Activated naive CD8-positive, alpha-beta T cell treated with anti-CD3 and anti-CD28 coated beads for 36 hours (primary cell): ENCODE measurements at regions not wholly inside any gene's neighbourhood (a gene's known extent, or its start where the extent isn't known, plus 50 kb on each side); places are given as distances from the start of the nearest gene placed in this dataset.
"Not testable (repeated sequence)": the region's sequence is repeated elsewhere in the genome, so short reads cannot be mapped to it uniquely, and the experiment has no call there.

Source experiments
- DNase-seq: peaks from one replicate; pipeline ENCODE4 v3.0.0; 2021
- H3K27ac Mint-ChIP-seq: one replicate; pipeline ENCODE4 v1.8.0; 2022; ENCODE audit warnings: mild to moderate bottlenecking, moderate library complexity, mixed read lengths
- H3K27me3 Mint-ChIP-seq: one replicate; pipeline ENCODE4 v1.8.0; 2022; ENCODE audit warnings: mild to moderate bottlenecking, mixed read lengths
- H3K36me3 Mint-ChIP-seq: one replicate; pipeline ENCODE4 v1.8.0; 2021; ENCODE audit warnings: mild to moderate bottlenecking, mixed read lengths
- H3K4me1 Mint-ChIP-seq: one replicate; pipeline ENCODE4 v1.8.0; 2021; ENCODE audit warnings: mixed read lengths
- H3K4me3 Mint-ChIP-seq: one replicate; pipeline ENCODE4 v1.8.0; 2022; ENCODE audit warnings: mild to moderate bottlenecking, moderate library complexity, mixed read lengths
- H3K9me3 Mint-ChIP-seq: one replicate; pipeline ENCODE4 v1.8.0; 2022; ENCODE audit warnings: mixed read lengths

DNA sequence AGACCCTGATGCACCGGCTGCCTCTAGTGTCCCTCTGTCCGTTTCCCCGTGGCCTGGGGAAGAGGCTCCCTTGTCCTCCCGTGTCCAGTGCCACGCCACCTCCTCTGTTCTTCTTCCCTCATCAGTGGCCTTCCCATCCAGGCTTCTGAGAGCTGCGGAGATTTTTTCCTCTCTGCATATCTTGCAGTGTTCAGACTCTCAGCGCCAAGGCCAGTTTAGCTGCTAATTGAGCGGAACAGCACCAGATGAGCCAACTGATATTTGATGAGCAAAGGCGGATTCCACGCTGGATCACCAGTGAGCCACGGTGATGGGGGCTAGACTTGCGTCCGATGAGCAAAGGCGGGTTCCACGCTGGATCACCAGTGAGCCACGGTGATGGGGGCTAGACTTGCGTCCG lies 257.6 kb downstream of the FOXL1 start:
- Mint-ChIP-seq H3K9me3 (no peaks in the 10 kb centered on the region), H3K4me1 (no peaks in the 10 kb centered on the region), H3K4me3 (no peak overlapping the region), H3K27me3 (peaks cover 4% of the 10 kb centered on the region), H3K36me3 (no peaks in the 10 kb centered on the region), H3K27ac (no peak overlapping the region)
- no peak for DNase-seq

DNA sequence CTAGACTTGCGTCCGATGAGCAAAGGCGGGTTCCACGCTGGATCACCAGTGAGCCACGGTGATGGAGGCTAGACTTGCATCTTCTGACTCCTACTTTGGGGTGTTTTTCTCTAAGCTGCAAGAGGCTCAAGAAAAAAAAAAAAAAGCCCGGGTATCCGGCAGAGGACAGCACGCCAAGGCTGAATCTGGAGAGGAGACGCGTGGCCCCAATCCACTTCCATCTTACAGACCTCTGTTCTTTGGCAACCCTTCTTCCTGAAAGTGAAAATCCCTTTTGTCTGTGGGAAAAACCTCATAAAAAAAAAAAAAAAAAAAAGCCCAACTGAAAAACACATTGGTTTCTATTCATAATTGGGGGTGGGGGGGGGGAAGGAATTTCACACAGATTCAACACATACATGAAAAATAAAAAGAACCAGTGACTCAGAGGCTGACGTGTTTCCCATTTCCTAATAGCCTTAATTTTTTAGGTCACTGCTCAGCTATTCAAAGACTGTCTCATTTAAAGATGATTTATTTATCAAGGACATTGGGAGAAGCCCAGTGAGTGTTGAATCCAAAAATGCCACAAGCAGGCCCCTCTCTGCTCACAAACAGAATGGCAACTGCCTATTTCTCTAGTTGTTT lies 258.3 kb downstream of the FOXL1 start:
- no peaks in the 10 kb centered on the region for H3K4me1 Mint-ChIP-seq
- peaks cover 4% of the 10 kb centered on the region for H3K27me3 Mint-ChIP-seq
- no peak overlapping the region for H3K27ac Mint-ChIP-seq
- no peaks in the 10 kb centered on the region for H3K9me3 Mint-ChIP-seq
- H3K4me3 Mint-ChIP-seq, result no peak overlapping the region
- no peak for DNase-seq
- no peaks in the 10 kb centered on the region for H3K36me3 Mint-ChIP-seq

DNA sequence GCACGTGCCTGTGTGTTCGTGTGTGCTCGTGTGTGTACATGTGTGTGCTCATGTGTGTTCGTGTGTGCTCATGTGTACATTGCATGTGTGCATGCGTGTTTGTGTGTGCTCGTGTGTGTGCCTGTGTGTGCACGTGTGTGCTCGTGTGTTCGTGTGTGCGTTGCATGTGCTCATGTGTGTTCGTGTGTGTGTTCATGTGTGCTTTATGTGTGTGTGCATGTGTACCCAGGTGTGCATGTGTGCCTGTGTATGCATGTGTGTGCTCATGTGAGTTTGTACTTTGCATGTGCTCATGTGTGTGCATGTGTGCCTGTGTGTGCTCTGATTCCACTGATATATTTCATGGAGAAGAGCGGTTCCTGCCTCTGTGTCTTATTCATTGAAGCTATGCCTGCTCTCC lies 265.5 kb downstream of the FOXL1 start:
- no peaks in the 10 kb centered on the region for H3K27me3 Mint-ChIP-seq
- H3K36me3 Mint-ChIP-seq, result no peaks in the 10 kb centered on the region
- no peaks in the 10 kb centered on the region for H3K9me3 Mint-ChIP-seq
- H3K4me1 Mint-ChIP-seq, result no peaks in the 10 kb centered on the region
- no peak overlapping the region for H3K4me3 Mint-ChIP-seq
- H3K27ac Mint-ChIP-seq, result no peak overlapping the region
- DNase-seq, result no peak

DNA sequence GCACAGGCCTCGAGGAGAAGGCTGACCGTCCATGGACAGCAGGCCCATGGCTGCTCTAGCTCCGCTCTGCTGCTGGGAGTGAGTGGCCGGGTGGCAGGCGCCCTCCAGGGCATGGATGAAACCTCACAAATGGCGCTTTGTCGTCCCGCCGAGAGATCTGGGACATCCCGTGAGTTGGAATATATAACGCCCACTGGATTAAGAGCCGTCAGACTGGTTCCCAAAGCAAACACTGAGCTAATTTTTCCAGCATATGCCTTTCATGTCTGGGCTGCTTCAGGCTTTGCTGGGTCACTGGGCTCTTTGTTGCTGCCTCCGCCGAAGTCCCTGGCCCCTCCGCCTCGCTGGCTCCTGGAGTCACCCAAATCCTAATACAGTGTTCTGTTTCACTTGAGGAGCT lies 266.3 kb downstream of the FOXL1 start:
- no peaks in the 10 kb centered on the region for H3K9me3 Mint-ChIP-seq
- H3K4me3 Mint-ChIP-seq, result no peak overlapping the region
- no peaks in the 10 kb centered on the region for H3K4me1 Mint-ChIP-seq

DNA sequence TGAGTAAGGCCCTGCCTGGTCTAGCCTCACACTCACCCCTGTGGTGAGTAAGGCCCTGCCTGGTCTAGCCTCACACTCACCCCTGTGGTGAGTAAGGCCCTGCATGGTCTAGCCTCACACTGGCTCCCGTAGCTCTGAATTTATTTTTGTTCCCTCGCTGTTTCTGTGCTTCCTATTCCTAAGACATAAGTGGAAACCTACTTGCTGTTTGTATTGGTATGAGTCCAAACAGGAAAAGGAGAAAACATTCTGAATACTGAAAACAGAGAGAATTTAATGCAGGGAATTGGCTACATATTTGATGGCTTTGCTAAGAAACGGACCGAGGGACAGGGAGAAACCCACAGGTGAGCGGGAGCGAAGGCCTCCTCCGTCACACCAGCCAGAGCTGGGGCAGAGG lies 267.8 kb downstream of the FOXL1 start:
- no peaks in the 10 kb centered on the region for H3K27me3 Mint-ChIP-seq
- no peaks in the 10 kb centered on the region for H3K36me3 Mint-ChIP-seq
- no peaks in the 10 kb centered on the region for H3K9me3 Mint-ChIP-seq
- no peak for DNase-seq
- no peaks in the 10 kb centered on the region for H3K4me1 Mint-ChIP-seq
- H3K4me3 Mint-ChIP-seq, result no peak overlapping the region
- no peak overlapping the region for H3K27ac Mint-ChIP-seq

More for the DNA sequence above, 266.3 kb downstream of the FOXL1 start:
- Mint-ChIP-seq H3K27ac (no peak overlapping the region), H3K27me3 (no peaks in the 10 kb centered on the region), H3K36me3 (no peaks in the 10 kb centered on the region)
- no peak for DNase-seq

DNA sequence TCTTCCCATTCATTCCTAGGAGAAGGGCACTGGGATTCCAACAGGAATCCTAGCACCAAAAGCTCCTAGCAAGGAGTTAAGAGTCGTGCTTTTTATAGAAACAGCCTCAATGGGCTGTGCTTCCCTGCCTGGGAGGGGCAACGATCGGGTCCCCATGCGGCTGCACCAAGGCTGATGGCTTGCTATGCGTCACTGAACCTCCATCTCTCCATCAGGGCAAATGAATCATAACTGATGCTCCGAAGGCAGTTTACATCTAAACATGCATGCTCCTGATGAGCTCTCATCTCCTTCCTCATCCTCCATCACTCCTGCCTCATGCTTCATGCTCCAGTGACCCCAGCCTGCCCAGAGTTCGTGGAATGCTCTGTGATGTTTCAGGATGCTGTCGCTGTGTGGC lies 270.5 kb downstream of the FOXL1 start:
- no peak overlapping the region for H3K4me3 Mint-ChIP-seq
- no peaks in the 10 kb centered on the region for H3K36me3 Mint-ChIP-seq
- no peaks in the 10 kb centered on the region for H3K9me3 Mint-ChIP-seq
- H3K27me3 Mint-ChIP-seq, result no peaks in the 10 kb centered on the region
- no peak overlapping the region for H3K27ac Mint-ChIP-seq
- H3K4me1 Mint-ChIP-seq, result no peaks in the 10 kb centered on the region
- DNase-seq, result no peak

DNA sequence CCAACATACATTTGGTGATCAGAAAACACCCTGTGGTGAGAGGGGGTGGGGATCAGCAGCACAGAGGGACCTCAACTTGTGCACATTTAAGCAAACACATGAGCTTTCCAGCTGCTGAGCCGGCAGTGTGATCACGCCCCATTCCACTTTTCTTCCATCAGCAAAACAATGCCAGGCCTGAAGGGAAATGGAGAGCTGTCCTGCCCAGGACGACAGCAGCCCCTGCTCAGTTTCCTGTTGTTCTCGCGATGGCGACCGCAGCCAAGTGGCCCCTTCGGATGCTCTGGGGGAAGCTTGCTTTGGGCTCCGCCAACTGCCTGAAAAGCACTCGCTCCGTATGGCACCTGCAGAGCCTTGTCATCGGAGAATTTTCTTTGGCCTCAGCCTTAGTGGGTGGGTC lies 272.3 kb downstream of the FOXL1 start:
- no peak for DNase-seq
- Mint-ChIP-seq H3K9me3 (no peaks in the 10 kb centered on the region), H3K27me3 (no peaks in the 10 kb centered on the region), H3K4me1 (no peaks in the 10 kb centered on the region), H3K27ac (no peak overlapping the region), H3K4me3 (no peak overlapping the region), H3K36me3 (no peaks in the 10 kb centered on the region)

DNA sequence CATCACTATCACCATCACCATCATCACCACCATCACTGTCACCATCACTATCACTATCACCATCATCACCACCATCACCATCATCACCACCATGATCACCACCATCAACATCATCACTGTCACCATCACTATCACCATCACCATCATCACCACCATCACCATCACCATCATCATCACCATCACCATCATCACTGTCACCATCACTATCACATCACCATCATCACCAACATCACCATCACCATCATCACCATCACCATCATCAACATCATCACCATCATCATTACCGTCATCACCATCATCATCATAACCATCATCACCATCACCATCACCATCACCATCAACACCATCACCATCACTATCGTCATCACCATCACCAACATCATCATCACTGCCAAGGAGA lies 273.8 kb downstream of the FOXL1 start:
- no peaks in the 10 kb centered on the region for H3K4me1 Mint-ChIP-seq
- DNase-seq, result no peak
- no peaks in the 10 kb centered on the region for H3K9me3 Mint-ChIP-seq
- no peak overlapping the region for H3K4me3 Mint-ChIP-seq
- no peak overlapping the region for H3K27ac Mint-ChIP-seq
- H3K27me3 Mint-ChIP-seq, result no peaks in the 10 kb centered on the region
- H3K36me3 Mint-ChIP-seq, result no peaks in the 10 kb centered on the region

DNA sequence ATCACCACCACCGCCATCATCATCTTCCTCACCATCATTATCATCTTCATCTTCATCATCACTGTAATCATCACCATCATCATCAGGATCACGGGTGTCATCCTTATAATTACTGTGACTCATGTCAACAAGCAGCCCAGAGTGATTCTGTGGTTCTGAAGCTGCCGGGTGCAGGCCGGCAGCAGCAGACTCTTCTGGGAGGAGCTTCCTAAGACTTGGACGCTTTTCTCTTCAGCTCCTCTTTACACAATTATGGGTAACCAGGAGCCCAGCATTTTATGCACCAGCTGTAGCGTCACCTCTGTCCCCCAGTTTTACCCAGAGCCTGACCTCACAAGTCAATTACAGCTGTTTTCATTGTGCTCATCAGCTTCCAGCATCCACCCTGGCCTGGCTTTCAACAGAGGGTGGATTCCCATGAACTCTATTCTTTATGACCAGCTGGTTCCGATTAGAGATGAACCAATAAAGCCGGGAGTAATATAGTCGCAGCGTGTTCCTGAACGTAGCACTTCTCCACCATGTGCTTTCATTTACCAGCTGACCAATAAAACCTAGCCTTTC lies 275.8 kb downstream of the FOXL1 start:
- H3K4me3 Mint-ChIP-seq, result no peak overlapping the region
- H3K4me1 Mint-ChIP-seq, result no peaks in the 10 kb centered on the region
- H3K9me3 Mint-ChIP-seq, result no peaks in the 10 kb centered on the region

DNA sequence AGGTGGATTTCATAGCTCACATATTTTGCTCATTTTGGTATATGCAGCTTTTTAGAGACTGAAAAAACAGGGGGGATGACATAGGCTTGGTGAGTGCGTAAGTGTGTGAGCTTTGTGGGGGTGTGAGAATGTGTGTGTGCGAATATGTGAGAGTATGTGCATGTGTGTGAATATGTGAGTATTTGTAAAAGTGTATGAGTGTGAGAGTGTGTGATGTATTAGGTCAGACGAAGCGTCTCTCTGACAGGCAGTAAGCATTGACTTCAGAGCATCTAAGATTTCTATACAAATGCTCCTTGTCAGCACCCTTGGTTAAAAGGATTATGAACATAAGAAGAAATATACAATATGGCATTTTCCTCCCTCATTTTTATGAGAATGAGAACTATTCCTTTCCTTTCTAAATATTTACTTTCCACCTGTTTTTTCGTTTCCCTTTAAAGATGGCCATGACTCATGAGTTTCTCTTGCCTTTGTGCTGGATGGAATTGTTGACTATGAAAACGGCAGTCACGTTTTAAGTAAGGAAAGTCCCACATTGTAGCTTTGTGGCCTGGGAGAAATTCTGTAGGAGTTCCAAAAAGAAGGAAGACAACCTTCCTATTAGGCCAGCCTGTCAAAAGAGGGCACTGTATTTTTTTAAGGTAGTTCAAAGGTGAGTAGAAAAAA lies 276.4 kb downstream of the FOXL1 start:
- no peak overlapping the region for H3K4me3 Mint-ChIP-seq
- no peak overlapping the region for H3K27ac Mint-ChIP-seq
- no peaks in the 10 kb centered on the region for H3K9me3 Mint-ChIP-seq
- H3K36me3 Mint-ChIP-seq, result no peaks in the 10 kb centered on the region
- no peaks in the 10 kb centered on the region for H3K27me3 Mint-ChIP-seq
- no peak for DNase-seq
- H3K4me1 Mint-ChIP-seq, result no peaks in the 10 kb centered on the region

More for the DNA sequence above, 275.8 kb downstream of the FOXL1 start:
- Mint-ChIP-seq H3K27ac (no peak overlapping the region), H3K36me3 (no peaks in the 10 kb centered on the region), H3K27me3 (no peaks in the 10 kb centered on the region)
- DNase-seq, result no peak

DNA sequence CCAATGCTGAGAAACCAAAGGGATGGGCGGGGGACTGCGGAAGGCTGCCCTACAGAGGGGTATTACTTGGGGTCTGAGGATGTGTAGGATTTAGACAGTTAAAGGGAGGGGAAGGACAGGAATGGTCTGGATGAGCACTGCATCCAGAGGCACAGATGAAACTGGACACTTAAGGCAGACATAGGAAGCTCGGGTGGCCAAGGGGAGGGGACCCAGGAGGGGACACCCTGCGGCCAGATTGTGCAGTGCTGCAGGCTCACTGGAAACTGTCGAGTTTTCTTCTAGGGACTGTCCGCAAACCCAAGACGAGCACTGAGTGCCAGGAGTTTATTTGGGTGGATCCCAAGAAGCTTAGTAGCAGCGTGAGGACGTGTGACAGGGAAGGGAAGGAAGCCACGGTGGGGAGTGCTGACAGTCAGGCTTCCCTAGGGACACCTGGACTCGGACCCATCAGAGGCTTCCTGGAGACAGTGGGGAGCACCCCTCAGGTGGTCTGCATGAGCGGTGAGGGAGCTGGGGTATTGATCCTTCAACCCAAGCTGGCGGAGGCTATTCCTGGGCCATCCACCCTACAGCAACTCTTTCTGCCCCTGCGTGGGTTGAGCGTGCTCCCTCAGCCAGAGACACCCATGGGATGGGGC lies 278.7 kb downstream of the FOXL1 start:
- Mint-ChIP-seq H3K27me3 (no peaks in the 10 kb centered on the region), H3K36me3 (no peaks in the 10 kb centered on the region), H3K4me3 (no peak overlapping the region), H3K9me3 (no peaks in the 10 kb centered on the region), H3K27ac (no peak overlapping the region), H3K4me1 (no peaks in the 10 kb centered on the region)
- no peak for DNase-seq

DNA sequence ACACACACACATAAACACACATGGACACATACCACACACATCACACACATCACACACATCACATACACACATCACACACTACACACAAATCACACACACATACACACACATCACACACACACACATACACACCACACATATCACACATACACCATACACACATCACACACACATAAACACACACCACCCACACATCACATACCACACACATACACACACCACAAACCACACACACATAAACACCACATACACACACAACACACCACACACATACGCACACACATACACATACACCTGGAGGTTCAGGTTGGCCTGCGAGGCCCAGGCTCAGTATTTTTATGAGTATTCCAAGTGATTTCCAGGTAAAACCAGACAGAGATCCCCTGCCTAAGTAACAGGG lies 279.5 kb downstream of the FOXL1 start:
- no peaks in the 10 kb centered on the region for H3K36me3 Mint-ChIP-seq
- no peak overlapping the region for H3K27ac Mint-ChIP-seq
- no peaks in the 10 kb centered on the region for H3K4me1 Mint-ChIP-seq
- no peak for DNase-seq
- H3K4me3 Mint-ChIP-seq, result no peak overlapping the region
- H3K27me3 Mint-ChIP-seq, result no peaks in the 10 kb centered on the region
- H3K9me3 Mint-ChIP-seq, result no peaks in the 10 kb centered on the region

DNA sequence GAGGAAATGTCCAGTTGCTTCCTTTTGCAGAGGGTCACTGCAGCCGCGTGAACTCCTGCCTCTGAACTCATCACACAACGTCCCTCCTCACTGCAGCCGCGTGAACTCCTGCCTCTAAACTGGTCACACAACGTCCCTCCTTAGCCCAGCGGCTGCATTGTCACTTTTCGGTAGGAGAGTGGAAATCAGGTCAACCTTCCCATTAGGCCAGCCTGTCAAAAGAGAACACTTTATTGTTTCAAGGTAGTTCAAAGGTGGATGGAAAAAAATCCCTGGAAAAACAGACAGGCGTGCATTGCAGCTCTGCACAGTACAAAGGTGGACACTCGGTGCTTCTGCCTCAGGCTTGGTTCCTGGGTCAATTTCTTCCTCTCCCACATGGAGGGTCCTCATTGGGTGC lies 280.2 kb downstream of the FOXL1 start:
- H3K4me1 Mint-ChIP-seq, result no peaks in the 10 kb centered on the region
- no peak overlapping the region for H3K4me3 Mint-ChIP-seq
- DNase-seq, result no peak
- no peaks in the 10 kb centered on the region for H3K36me3 Mint-ChIP-seq
- no peaks in the 10 kb centered on the region for H3K9me3 Mint-ChIP-seq
- H3K27ac Mint-ChIP-seq, result no peak overlapping the region
- no peaks in the 10 kb centered on the region for H3K27me3 Mint-ChIP-seq

DNA sequence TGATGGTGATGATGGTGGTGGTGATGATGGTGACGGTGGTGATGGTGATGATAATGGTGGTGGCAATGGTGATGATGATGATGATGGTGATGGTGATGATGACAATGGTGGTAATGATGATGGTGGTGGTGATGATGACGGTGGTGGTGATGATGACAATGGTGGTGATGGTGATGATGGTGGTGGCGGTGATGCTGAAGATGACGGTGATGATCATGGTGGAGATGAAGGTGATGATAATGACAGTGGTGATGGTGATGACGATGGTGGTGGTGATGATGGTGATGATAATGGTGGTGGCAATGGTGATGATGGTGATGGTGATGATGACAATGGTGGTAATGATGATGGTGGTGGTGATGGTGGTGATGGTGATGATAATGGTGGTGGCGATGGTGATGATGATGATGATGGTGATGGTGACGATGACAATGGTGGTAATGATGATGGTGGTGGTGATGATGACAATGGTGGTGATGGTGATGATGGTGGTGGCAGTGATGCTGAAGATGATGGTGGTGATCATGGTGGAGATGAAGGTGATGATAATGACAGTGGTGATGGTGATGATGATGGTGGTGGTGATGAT lies 283.0 kb downstream of the FOXL1 start:
- H3K27me3 Mint-ChIP-seq, H3K4me1 Mint-ChIP-seq, H3K27ac Mint-ChIP-seq, DNase-seq, H3K4me3 Mint-ChIP-seq, H3K9me3 Mint-ChIP-seq, H3K36me3 Mint-ChIP-seq: not testable (repeated sequence)

DNA sequence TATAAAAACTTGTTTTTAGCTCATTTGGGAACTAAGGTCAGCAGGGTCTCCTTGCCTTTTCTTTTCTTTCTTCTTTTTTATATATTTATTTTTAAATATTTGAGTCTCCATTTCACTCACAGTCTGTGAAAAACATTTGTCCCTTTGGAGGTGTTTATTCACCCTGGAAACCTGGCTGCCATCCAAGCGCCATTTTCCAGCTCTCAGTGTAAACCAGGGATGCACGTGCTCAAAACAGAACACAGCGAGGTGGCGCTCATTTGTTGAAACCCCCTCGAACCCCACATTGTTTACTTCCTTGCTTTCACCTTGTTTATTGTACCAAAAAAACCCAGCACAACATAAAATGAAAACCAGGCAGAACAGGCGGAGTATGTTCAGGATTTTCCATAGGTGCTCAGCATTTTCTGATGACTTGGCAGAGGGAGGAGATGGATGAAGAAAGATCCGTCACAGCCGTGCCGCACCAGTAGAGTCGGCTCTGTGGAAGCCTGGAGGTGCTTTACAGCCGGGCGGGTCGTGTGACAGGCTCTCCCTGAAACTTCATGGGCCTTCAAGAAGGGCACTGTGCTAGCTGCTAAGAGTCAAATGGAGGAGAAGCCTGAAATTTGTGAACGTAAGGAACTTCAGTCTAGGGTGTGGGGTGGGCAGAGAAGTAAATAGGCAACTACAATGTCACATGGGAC lies 284.4 kb downstream of the FOXL1 start:
- no peaks in the 10 kb centered on the region for H3K36me3 Mint-ChIP-seq
- no peak for DNase-seq
- H3K27me3 Mint-ChIP-seq, result no peaks in the 10 kb centered on the region

More for the DNA sequence above, 284.4 kb downstream of the FOXL1 start:
- H3K4me1 Mint-ChIP-seq, result no peaks in the 10 kb centered on the region
- no peaks in the 10 kb centered on the region for H3K9me3 Mint-ChIP-seq
- H3K4me3 Mint-ChIP-seq, result no peak overlapping the region
- no peak overlapping the region for H3K27ac Mint-ChIP-seq
